Renal pelvis (tissue), 1 donor: ENCODE measurements at regions not wholly inside any gene's neighbourhood (a gene's known extent, or its start where the extent isn't known, plus 50 kb on each side); places are given as distances from the start of the nearest gene placed in this dataset.
"Not testable (repeated sequence)": the region's sequence is repeated elsewhere in the genome, so short reads cannot be mapped to it uniquely, and the experiment has no call there.

Experiments used
- DNase-seq: peaks from one replicate; pipeline ENCODE4 v3.0.0-alpha.2; 2013

- DNase-seq, result not testable (repeated sequence)
These were observed 51.7 kb downstream of the PPIAL4C start for GRCh38 chr1:149635290-149635899.

- peak; percentile 82 for DNase-seq
These were observed 52.9 kb downstream of the PPIAL4C start for GRCh38 chr1:149636286-149637122.

GRCh38 chr1:149638481-149638880, 54.8 kb downstream of the PPIAL4C start:
- not testable (repeated sequence) for DNase-seq

DNA sequence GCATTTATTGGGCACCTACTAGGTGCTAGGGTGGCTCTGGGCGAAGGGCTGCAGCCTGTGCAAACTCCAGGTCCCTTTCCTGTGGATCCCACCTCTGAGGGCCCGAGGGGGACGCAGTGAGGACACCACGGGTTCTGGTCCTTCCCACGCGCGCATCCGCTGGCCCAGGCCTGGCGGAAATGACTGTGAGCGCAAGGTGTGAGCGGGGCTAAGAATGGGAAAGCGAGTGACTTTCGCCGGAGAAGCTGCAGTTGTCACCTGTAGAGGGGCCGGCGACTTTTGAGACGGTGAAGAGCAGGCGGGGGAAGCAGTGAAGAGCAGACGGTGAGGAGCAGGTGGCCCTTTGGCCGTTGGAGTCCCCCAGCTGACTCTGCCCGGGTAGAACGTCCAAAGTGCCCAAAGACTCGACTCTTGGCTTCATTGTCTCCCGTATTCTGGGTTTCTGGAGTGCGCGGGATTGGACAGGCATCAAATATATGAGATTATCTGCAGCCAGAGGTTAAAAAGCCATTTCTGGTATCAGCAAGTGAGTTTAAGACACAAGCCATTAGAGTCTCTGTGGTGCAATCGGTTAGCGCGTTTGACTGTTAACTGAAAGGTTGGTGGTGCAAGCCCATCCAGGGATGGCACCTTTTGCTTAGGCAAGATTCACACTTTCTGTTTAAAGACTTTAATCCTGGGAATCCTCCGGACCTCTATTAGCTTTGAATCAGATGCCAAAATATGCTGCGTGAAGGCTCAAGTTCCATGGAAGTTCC, 55.4 kb downstream of the PPIAL4C start:
- not testable (repeated sequence) for DNase-seq

GRCh38 chr1:149641179-149641578, 57.5 kb downstream of the PPIAL4C start:
- not testable (repeated sequence) for DNase-seq

- DNase-seq, result not testable (repeated sequence)
These were observed 61.2 kb downstream of the PPIAL4C start for GRCh38 chr1:149644818-149645217.

DNA sequence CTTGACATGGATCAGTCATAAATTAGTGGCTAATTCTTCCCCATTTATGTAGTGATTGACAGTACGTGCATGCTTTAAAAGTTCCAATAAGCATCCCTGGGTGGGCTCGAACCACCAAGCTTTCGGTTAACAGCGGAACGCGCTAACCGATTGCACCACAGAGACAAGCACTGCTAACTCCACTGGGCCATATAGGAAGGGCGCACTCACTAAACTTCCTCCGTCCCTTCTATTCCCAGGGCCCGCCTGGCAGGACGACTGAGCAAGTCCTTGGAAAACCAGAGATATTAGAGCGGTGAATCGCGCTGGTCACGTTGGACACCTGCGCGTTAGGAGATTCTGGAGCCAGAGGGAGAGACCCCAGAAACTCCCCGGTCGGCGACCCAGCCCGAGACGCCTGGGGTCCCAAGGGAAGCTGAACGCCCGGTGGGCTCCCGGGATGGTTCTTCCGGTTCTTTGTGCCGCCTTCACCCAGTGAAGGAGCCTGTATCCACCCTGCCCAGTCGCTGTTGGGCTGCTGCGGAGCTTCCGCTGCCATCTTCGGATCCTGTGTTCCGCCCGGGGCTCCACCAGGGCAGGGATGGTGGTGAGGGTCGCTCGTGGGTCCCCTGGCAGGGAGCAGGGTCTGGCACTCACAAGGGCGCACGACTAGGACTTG, 62.8 kb downstream of the PPIAL4C start:
- DNase-seq, result peak; percentile 19

GRCh38 chr1:149647018-149647373, 63.3 kb downstream of the PPIAL4C start:
- peak; percentile 1 for DNase-seq

GRCh38 chr1:149657750-149658149, 74.1 kb downstream of the PPIAL4C start:
- not testable (repeated sequence) for DNase-seq

DNA sequence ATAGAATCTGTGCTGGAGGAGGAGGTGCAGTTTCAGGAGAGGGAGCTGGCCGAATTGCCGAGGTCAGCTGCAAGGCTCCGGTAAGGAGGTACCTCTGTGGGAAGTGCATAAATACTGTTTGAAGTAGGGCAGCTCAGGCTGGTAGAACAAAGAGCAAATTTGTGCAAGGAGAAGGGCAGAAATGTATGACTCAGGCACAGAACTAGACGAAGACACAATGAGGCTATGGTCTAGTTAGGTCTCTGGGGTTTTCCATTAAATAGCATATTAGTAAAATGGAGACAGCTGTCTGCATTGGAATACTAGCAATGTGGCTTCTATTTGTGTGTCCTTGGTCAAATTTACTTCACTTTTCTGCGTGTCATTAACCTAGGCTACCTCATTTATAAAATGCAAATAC, 74.5 kb downstream of the PPIAL4C start:
- DNase-seq, result not testable (repeated sequence)

GRCh38 chr1:149664624-149665023, 81.0 kb downstream of the PPIAL4C start:
- DNase-seq, result not testable (repeated sequence)

GRCh38 chr1:149665033-149665432, 81.4 kb downstream of the PPIAL4C start:
- DNase-seq, result not testable (repeated sequence)

GRCh38 chr1:149665528-149665927, 81.9 kb downstream of the PPIAL4C start:
- not testable (repeated sequence) for DNase-seq

DNA sequence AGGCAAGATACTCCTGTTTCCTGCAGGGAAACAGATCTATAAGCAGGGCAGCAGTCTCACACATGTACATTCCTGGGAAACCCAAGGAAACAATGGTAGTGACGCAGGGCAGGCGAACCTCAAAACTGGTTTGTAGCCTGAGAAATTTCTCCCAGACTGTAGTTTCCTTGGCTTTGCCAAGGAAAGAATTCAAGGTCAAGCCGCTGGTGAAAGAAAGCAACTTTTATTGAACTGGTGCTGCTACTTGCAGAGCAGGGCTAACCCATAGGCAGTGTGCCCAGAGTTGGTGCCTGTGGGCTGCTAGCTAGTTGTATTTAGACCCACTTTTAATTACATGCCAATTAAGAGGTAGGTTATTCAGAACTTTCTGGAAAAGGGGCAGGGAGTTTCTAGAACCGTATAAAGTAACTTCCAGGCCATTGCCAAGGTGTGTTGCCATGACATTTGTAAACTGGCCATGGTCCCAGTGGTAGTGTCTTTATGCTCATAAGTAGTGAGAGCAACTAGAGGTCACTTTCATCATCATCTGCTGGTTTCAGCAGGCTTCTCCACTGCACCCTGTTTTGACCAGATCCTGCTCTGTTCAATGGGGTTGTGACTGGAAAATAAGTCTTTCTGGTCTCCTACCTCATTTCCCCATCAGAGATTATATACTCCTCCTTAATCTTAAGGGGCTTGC, 89.7 kb downstream of the PPIAL4C start:
- DNase-seq, result not testable (repeated sequence)

- not testable (repeated sequence) for DNase-seq
These were observed 91.3 kb downstream of the PPIAL4C start for GRCh38 chr1:149674921-149675320.

- DNase-seq, result not testable (repeated sequence)
These were observed 93.7 kb downstream of the PPIAL4C start for GRCh38 chr1:149677359-149677758.

GRCh38 chr1:149686593-149687238, 95.8 kb upstream of the FCGR1A start:
- not testable (repeated sequence) for DNase-seq

- not testable (repeated sequence) for DNase-seq
These were observed 91.1 kb upstream of the FCGR1A start for GRCh38 chr1:149691399-149691798.

- DNase-seq, result not testable (repeated sequence)
These were observed 89.5 kb upstream of the FCGR1A start for GRCh38 chr1:149692804-149693539.

DNA sequence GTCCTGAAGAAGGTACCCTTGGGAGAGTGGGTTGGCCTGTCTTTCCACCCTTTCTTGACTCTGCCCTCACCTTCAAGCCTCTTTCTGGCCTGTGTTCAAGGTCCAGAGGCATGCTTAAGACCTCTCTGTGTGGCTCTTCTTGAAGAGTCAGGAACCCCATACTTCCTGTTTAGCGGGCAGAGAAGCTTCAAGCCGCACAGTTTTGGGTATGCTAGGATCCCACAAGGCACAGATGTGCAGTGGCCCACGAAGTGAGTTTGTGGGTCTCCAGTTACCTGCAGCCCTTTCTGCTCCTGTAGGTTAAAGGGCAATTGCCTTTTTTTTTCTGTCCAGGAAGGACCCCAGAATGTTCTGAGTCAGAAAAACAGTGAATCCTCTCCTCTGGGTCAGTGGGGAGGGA, 87.4 kb upstream of the FCGR1A start:
- DNase-seq, result not testable (repeated sequence)
